HG02885 (cell line): ENCODE measurements at regions not wholly inside any gene's neighbourhood (a gene's known extent, or its start where the extent isn't known, plus 50 kb on each side); places are given as distances from the start of the nearest gene placed in this dataset.
"Not testable (repeated sequence)": the region's sequence is repeated elsewhere in the genome, so short reads cannot be mapped to it uniquely, and the experiment has no call there.

Source experiments
- ATAC-seq: cut with Tn5 transposase; IDR thresholded peaks from one replicate; pipeline ENCODE4 v1.9.1; 2021; ENCODE audit warnings: mild to moderate bottlenecking; ENCODE audit not compliant: unreplicated experiment, poor library complexity

DNA sequence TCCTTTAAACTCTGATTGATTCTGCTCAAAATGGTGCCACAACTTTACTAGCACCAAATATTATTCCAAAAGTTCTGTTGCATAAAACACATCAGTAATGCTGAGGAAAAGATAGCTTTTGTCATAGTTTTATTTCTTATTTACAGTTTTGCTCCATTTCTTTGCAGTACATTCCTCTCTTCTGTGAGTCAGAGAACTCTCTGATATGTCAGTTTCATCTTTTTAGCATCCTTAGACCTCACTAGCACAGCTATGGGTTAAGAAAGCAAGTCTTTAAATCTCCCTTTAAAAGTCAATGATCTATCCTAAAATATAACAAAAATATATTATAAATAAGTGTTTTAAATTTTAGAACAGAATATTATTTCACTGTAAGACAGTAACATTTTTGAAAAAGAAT lies 356.6 kb upstream of the SNX7 start:
- no peak for ATAC-seq

DNA sequence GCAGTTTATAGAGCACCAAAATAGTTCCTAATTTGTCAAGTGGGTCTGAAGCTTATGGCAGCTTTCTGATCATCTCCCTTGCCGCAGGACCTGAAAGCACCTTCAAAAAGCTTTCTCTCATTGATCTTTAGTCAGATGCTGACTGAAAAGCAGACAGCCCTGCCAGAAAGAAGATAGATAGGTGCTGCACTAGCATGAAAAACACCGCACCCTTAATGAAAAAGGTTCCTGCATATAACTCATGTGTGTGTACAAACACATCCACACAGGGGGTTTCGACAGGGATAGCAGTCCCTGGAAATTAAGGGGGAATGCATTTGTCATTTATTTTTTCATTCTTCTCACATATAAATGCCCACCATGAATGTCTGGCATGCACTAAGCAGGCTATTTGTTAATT lies 361.7 kb upstream of the SNX7 start:
- no peak for ATAC-seq

DNA sequence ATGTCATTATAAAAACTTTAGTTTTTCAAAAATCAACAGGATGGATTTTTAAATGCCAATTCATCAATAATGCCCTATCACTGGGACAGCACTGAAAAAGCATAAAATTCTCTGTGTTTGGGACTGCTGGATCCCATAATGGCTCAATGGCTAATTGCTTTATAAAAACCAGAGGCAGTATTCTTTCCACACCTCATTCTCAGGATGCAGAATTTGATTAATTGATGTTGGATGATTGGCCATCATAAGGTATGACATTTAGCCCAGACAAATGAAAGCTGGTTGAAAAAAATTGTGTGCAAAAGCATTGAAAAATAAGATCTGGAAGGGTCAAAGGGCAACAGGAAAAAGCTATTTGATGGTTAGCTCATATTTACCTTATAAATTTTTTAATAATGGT lies 362.2 kb upstream of the SNX7 start:
- no peak for ATAC-seq

DNA sequence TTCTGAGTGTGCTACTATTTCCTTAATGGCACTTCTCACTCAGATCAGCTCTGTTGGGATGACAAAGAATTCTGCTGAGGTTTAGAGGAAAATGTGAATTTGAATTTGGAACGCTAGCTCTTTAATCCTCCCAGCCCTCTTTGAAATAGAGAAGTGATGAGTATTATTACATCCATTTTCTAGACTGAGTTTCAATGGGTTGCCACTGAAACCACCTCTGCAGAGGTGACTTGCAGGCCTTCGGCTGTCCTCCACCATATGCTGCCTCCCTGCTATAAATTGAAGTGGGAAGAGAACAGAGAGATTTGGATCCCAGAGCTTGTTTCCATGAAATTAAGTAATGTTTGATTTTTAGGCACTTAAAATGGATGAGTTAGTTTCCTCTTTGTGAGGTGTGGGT lies 363.2 kb upstream of the SNX7 start:
- ATAC-seq: no peak

DNA sequence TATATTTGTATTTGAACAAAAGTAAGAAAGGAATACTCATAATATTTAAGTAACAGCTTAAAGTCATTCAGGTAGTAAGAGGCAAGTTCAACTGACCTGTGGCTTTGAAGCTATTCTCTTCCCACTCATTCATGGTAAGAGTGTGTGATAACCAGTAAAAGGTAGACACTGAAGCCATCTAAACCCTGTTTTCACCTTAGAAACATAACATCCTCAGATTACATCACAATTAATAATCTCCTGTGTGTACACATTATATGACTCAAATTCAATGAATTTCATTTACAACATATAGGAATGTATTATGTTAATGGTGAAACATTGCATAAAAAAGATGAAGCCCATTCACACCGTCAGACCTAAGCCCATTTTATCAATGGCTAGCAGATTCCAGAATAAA lies 364.8 kb upstream of the SNX7 start:
- no peak for ATAC-seq

DNA sequence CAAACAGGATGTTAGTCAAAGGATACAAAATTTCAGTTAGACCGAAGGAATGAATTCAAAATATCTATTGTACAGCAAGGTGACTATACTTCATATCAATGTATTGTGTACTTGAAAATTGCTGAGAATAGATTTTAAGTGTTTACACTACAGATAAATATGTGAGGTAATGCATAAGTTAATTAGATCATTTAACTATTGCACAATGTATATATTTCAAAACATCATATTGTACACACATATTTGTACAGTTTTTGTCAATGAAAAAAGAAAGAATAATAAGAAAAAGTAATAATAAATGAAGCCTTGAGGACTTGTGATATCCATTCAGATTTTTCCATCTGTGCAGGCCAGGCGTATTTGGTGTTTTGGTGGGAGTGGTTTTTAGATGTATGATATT lies 367.4 kb upstream of the SNX7 start:
- no peak for ATAC-seq

DNA sequence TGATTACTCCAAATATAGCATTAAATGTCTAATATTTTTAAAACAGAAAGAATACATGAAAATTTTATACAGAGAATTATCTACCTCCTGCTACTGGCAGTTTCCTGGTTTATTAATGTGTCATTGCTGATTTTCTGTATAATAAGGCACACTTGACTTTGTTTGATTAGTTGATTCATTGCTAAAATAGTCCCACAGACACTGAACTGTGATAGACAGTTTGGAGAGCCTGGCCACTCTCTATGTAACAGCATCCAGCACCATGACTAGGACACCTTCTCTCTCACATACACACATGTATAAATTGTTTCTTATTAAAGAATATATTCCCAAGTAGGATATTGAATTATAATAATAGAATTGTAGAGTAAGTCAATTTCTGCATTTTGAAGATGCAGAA lies 368.5 kb upstream of the SNX7 start:
- no peak for ATAC-seq

DNA sequence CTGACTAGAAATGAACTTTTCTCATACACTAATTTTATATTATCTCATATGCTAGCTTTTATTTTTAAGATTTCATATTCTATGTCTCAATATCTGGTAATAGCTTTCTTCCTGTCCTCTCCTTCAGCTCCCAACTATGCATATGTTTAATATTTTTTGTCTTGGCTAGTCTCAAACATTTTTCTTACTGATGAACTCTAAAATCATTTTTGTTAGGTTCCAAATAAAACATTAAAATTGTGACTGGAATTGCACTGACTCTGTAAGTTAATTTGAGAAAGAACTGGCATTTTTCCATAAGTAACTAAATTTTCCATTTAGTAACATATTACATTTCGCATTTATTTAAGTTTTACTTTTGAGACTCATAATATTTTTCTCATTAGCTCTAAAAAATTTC lies 368.5 kb upstream of the DPYD start:
- ATAC-seq: no peak

DNA sequence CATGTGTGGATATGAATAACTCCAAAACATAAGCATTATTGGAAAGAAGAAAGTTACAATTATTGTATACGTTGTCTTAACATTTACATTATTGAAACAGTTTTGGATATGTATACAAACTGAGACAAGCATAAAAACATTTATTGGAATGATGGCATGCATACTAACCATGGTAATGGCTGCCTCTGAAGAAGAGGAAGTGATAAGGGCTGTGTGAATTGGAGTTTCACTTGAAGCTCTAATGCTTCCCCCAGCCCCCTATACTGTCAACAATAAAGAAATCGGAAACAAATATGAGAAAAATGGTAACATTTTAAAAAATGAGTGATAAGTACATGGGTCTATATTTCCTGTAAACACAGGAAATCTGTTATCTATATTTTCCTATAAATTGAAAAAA lies 367.7 kb upstream of the DPYD start:
- no peak for ATAC-seq

DNA sequence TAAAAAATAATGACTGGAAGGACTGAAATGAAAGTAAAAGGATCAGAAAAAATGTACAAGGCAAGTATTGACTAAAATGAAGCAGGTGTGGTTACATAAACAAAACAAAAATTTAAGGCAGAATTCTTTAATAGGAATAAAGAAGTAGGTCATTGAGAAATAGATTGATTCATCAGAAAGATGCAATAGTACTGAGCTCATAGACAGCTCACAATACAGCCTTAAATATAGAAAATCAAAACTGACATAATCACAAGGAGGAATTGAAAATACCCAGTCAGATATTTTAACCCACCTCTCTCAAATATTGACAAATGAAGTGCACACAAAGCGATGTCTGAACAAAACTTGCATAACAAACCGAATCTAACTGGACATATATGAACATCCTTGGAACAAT lies 366.8 kb upstream of the DPYD start:
- no peak for ATAC-seq

DNA sequence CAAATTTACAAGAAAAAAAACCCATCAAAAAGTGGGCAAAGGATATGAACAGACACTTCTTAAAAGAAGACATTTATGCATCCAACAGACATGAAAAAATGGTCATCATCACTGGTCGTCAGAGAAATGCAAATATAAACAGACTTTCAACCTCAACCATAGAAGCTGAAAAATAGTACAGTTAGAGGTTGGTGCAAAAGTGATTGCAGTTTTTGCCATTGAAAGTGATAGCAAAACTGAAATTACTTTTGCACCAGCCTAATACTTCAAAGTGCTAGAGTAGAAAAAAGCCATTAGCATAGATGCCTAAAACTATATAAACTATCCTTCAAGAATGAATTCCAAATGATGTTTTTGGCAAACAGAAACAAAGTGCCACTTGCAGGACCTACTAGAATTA lies 365.8 kb upstream of the DPYD start:
- ATAC-seq: no peak

DNA sequence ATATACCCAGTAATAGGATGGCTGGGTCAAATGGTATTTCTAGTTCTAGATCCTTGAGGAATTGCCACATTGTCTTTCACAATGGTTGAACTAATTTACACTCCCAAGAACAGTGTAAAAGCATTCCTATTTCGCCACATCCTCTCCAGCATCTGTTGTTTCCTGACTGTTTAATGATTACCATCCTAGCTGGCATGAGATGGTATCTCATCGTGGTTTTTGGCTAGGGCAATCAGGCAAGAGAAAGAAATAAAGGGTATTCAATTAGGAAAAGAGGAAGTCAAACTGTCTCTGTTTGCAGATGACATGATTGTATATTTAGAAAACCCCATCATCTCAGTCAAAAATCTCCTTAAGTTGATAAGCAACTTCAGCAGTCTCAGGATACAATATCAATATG lies 364.5 kb upstream of the DPYD start:
- ATAC-seq: not testable (repeated sequence)

DNA sequence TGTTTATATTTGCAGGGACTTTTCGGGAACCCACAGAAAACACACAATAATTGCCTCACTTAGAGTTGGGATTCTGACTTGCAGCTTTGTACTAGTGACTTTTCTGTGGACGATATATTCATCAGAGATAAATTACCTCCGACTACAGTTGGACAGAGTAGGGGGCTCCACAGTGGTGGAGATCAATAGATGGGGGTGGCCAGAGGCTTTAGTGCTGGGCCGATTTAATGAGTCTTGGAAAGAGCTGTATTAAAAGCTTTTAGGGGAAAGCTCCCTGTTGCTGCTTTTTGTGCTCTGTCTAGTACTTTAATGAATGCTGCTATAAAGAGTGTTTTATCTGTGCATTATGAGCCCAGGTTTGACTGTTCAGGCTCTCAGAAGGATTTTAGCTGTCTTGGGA lies 359.2 kb upstream of the DPYD start:
- no peak for ATAC-seq

DNA sequence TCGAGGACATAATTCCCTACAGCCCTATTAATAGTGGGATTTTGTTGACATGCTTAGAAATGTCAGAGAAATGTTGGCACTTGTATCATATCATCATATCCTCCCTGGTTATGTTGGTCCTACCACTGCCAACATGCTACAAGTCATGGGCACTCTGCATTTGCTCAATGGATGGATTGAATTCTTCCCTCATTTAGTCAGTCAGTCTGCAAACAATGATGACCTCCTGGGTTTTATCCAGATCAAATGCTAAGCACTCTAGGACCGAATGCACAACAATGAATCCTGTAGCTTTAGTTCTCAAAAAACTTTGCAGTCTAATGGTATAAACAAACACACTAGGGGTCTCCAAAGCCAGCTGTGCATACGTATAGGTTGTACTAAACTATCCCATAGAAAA lies 357.2 kb upstream of the DPYD start:
- no peak for ATAC-seq

DNA sequence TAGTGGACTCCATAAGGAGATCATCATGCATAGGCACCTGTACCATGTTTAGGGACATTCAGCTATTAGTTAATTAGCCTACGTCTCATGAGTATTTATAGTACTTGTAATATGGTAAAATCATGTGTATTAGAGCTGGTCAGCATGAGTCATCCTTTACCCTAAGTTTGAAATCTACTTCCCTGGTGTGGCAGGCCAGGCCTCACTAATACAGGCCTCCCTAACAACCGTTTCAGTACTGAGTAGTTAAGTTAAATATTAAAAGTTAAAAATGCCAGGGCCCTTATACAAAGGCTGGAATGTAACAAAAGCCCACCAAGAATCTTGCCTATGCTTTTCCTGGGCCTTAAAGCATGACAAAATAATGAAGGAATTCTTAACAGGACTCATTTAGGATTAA lies 356.3 kb upstream of the DPYD start:
- ATAC-seq: no peak

DNA sequence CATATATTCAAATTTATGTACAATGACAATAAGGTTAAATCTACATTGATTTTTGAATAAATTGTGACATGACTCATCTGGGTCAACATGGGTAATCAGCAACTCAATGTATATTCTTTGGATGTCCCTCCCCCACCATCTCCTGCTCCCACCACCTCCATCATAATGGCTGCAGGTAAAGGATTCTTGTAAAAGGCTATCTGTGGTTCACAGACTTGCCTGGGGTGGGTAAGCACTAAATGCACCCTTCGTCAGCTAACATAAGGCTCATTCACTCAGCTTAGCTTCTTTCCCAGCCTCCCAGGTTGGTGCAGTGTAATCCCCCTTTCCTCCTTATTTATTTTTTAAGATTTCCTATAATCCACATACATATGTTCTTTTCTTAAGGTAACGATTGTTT lies 355.7 kb upstream of the DPYD start:
- no peak for ATAC-seq

DNA sequence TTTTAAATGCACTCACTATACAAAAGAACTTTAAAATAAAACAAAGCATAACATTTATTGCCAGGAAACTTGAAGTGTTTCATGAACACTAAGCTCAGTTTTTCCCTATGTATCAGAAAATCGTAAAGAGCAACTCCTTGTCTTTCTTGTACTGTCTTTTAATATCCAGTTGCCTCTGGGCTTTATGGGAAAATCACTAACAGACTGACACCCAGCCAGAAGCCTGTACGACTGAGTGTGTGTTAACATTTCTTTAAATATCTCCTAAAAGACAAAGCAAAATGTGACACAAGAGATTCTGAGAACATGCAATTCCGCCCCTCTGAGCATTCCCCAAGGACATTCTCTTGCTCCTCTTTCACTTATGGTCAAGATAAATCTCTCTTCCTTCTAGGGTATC lies 347.5 kb upstream of the DPYD start:
- no peak for ATAC-seq

DNA sequence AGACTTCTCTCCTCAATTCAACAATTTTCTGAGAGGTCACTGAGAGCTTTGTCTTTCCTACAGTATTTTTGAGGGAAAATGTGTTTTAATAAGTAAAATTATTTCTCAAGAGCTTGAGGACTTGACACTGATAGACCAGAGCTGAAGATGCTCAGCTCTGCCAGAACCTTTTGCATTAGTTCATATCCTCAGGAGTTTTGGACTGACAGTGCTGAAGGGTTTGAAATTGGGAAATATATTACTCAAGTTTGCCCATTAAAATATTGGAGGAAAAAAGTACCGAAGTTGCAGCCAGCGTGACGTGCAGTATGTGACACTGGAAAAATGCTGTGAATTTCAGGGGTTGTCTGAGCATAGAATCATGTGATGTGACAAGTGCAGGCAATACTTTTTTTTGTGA lies 346.6 kb upstream of the DPYD start:
- no peak for ATAC-seq

DNA sequence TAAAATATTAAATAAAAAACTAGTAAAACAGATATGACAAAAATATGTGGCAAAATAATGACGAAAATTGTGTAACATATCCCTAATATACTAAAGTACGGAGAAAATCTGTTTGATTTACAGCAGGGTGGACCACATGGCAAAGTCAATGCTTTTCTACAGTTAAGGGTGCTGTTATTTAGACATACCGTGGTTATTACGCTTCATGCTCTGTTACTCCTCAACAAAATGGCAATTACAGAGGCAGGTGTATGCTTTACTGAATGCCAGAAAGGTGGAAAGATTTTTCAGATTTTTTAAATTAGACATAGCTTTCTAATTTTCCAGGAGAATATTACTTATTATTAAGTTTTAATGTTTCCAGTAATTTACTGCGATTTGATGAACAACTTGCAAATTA lies 343.9 kb upstream of the DPYD start:
- ATAC-seq: no peak

DNA sequence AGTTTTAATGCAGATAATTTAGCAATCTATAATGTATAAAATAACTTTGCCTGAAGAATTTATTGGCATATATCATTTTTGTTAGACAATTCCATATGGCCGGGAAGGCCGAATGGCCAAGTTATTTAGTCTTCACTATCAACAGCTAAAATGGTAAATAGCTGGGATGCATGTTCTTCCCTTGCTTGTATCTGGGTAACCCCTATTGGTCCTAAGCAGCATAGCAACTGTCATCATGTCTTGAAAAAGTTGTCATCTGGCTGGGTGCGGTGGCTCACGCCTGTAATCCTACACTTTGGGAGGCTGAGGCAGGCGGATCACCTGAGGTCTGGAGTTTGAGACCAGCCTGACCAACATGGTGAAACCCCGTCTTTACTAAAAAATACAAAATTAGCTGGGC lies 340.0 kb upstream of the DPYD start:
- ATAC-seq: no peak

DNA sequence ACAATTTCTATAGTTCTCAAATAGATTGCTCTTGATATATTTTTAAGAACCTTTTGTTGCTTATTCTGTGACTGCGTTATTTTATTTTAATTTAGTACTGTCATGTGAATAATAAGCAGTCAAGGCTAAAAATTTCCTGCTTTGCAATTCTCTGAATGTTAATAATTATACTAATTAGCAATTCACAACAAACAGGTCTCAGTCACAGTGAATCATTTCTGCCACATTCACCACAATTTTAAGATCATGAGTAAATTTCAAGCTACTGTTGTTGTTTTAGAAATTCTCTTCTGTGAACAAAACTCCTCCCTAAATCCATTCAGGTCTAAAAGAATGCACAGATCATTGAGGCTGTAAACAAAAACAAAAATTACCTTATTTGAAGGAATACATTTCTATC lies 339.6 kb upstream of the DPYD start:
- ATAC-seq: no peak

DNA sequence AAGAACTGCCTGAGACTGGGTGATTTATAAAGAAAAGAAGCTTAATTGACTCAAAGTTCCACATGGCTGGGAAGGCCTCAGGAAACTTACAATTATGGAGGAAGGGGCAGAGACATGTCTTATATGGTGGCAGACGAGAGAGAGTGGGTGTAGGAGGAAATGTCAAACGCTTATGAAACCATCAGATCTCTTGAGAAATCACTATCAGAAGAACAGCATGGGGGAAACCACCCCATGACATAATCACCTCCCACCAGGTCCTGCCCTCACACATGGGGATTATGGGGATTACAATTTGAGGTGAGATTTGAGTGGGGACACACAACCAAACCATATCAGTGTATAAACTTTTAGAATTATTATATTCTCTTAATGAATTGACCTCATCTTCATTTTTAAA lies 335.9 kb upstream of the DPYD start:
- ATAC-seq: no peak

DNA sequence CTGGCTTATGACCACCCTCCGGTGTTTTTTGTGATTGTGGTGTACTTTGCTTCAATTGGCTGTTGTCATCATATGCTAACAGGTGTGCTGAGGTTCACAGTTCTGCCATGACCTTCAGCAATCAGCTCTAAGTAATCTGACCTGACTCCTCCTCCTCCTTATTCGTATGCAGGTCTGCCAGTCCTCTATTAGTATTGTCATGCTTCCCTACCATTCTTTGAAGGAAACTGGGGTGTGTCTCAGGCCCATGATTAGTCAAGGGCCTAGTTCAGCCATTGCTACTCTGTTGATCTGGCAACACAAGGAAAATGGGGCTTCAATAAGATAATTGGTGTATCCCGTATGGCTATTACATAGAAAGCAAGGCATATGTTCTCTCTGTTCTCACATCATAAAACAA lies 332.3 kb upstream of the DPYD start:
- no peak for ATAC-seq

DNA sequence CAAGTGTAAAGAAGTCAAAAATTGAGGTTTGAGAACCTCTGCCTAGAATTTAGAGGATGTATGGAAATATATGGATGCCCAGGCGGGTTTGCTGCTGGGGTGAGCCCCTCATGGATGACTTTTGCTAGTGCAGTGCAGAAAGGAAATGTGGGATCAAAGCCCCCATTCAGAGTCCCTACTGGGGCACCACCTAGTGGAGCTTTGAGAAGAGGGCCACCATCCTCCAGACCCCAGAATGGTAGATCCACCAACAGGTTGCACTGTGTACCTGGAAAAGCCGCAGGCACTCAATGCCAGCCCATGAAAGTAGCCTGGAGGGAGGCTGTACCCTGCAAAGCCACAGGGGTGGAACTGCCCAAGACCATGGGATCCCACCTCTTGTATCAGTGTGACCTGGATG lies 330.7 kb upstream of the DPYD start:
- no peak for ATAC-seq
